ENCODE measurements at regions not wholly inside any gene's neighbourhood (a gene's known extent, or its start where the extent isn't known, plus 50 kb on each side); places are given as distances from the start of the nearest gene placed in this dataset.

- H3K27ac Mint-ChIP-seq: no peak overlapping the region
- ATAC-seq (no peak), DNase-seq (ENCODE audit: low spot score in 2 of 2) (no peak)
- peaks cover 11 to 20% of the 10 kb centered on the region in 2 donors for H3K9me3 Mint-ChIP-seq
- peaks cover 5 to 14% of the 10 kb centered on the region in 2 donors for H3K36me3 Mint-ChIP-seq
Observed at GRCh38 chr11:11115475-11115874, 237.6 kb downstream of the CSNK2A3 start.

GRCh38 chr11:11113626-11114025 lies 239.4 kb downstream of the CSNK2A3 start:
- DNase-seq (ENCODE audit: low spot score in 2 of 2): no peak

GRCh38 chr11:11108026-11108425 lies 245.0 kb downstream of the CSNK2A3 start:
- Mint-ChIP-seq H3K27ac (no peak overlapping the region), H3K9me3 (no peaks in the 10 kb centered on the region), H3K36me3 (no peaks in the 10 kb centered on the region)
- ATAC-seq: no peak
- no peak for DNase-seq (ENCODE audit: low spot score in 2 of 2)

More at GRCh38 chr11:11113626-11114025, 239.4 kb downstream of the CSNK2A3 start:
- Mint-ChIP-seq H3K36me3 (peaks cover 5 to 14% of the 10 kb centered on the region in 2 donors), H3K9me3 (peaks cover 11 to 20% of the 10 kb centered on the region in 2 donors), H3K27ac (no peak overlapping the region)
- no peak for ATAC-seq

GRCh38 chr11:11107076-11107723 lies 245.8 kb downstream of the CSNK2A3 start:
- ATAC-seq (no peak), DNase-seq (ENCODE audit: low spot score in 2 of 2) (no peak)
- Mint-ChIP-seq H3K27ac (no peak overlapping the region), H3K36me3 (no peaks in the 10 kb centered on the region), H3K9me3 (peaks cover 0 to 2% of the 10 kb centered on the region in 2 donors)

- no peak for DNase-seq (ENCODE audit: low spot score in 2 of 2)
- peaks cover 0 to 5% of the 10 kb centered on the region in 2 donors for H3K9me3 Mint-ChIP-seq
- H3K36me3 Mint-ChIP-seq: no peaks in the 10 kb centered on the region
- no peak overlapping the region for H3K27ac Mint-ChIP-seq
- no peak for ATAC-seq
Observed at GRCh38 chr11:11105361-11105760, 247.5 kb upstream of the ZBED5 start.

GRCh38 chr11:11095831-11096723 lies 238.2 kb upstream of the ZBED5 start:
- H3K36me3 Mint-ChIP-seq: peaks cover 10% of the 10 kb centered on the region in 2 donors
- H3K9me3 Mint-ChIP-seq: peaks cover 0 to 11% of the 10 kb centered on the region in 2 donors
- ATAC-seq (no peak), DNase-seq (ENCODE audit: low spot score in 2 of 2) (no peak)
- no peak overlapping the region for H3K27ac Mint-ChIP-seq

- ATAC-seq (no peak), DNase-seq (ENCODE audit: low spot score in 2 of 2) (no peak)
- Mint-ChIP-seq H3K36me3 (peaks cover 15 to 20% of the 10 kb centered on the region in 2 donors), H3K9me3 (peaks cover 0 to 15% of the 10 kb centered on the region in 2 donors), H3K27ac (no peak overlapping the region)
Observed at GRCh38 chr11:11090495-11090894, 232.6 kb upstream of the ZBED5 start.

- DNase-seq (ENCODE audit: low spot score in 2 of 2) (no peak), ATAC-seq (no peak)
- Mint-ChIP-seq H3K36me3 (peaks cover 15 to 20% of the 10 kb centered on the region in 2 donors), H3K9me3 (peaks cover 0 to 11% of the 10 kb centered on the region in 2 donors), H3K27ac (no peak overlapping the region)
Observed at GRCh38 chr11:11089805-11090204, 232.0 kb upstream of the ZBED5 start.

GRCh38 chr11:11086979-11087378 lies 229.1 kb upstream of the ZBED5 start:
- no peak for DNase-seq (ENCODE audit: low spot score in 2 of 2)
- Mint-ChIP-seq H3K36me3 (peaks cover 14 to 19% of the 10 kb centered on the region in 2 donors), H3K27ac (no peak overlapping the region), H3K9me3 (peaks cover 0 to 11% of the 10 kb centered on the region in 2 donors)
- ATAC-seq: no peak

- DNase-seq (ENCODE audit: low spot score in 2 of 2) (no peak), ATAC-seq (no peak)
- peaks cover 0 to 4% of the 10 kb centered on the region in 2 donors for H3K9me3 Mint-ChIP-seq
- no peak overlapping the region for H3K27ac Mint-ChIP-seq
- peaks cover 4 to 5% of the 10 kb centered on the region in 2 donors for H3K36me3 Mint-ChIP-seq
Observed at GRCh38 chr11:11085580-11085979, 227.7 kb upstream of the ZBED5 start.

- no peak for ATAC-seq
- no peak for DNase-seq (ENCODE audit: low spot score in 2 of 2)
- Mint-ChIP-seq H3K27ac (no peak overlapping the region), H3K9me3 (no peaks in the 10 kb centered on the region), H3K36me3 (peaks cover 0 to 2% of the 10 kb centered on the region in 2 donors)
Observed at GRCh38 chr11:11084337-11084736, 226.5 kb upstream of the ZBED5 start.

- Mint-ChIP-seq H3K9me3 (no peaks in the 10 kb centered on the region), H3K36me3 (no peaks in the 10 kb centered on the region), H3K27ac (no peak overlapping the region)
- DNase-seq (ENCODE audit: low spot score in 2 of 2) (no peak), ATAC-seq (no peak)
Observed at GRCh38 chr11:11083441-11083840, 225.6 kb upstream of the ZBED5 start.

GRCh38 chr11:11082646-11083045 lies 224.8 kb upstream of the ZBED5 start:
- Mint-ChIP-seq H3K27ac (no peak overlapping the region), H3K36me3 (no peaks in the 10 kb centered on the region), H3K9me3 (no peaks in the 10 kb centered on the region)
- ATAC-seq (no peak), DNase-seq (ENCODE audit: low spot score in 2 of 2) (no peak)

- no peaks in the 10 kb centered on the region for H3K9me3 Mint-ChIP-seq
- DNase-seq (ENCODE audit: low spot score in 2 of 2): no peak
- no peak for ATAC-seq
- H3K36me3 Mint-ChIP-seq: no peaks in the 10 kb centered on the region
- no peak overlapping the region for H3K27ac Mint-ChIP-seq
Observed at GRCh38 chr11:11081776-11082175, 223.9 kb upstream of the ZBED5 start.

DNA sequence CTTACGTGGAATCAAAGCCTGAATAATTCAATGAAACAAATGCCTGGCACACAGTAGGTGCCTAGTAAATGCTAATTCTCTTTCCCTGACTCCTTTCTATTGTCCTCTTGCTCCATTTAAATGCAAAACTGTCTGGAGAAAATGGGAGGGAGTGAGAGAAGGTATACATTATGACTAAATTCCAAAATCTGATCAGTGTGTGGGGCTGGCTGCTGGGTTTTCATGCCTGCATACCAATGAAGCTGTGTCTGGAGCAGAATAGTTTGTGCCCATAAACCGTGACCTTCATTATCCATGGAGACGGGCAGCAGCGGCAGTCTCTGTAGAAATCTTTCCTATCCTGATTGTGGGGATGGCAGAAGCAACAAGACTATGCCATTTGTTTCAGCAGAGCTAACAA lies 223.4 kb upstream of the ZBED5 start:
- DNase-seq (ENCODE audit: low spot score in 2 of 2) (no peak), ATAC-seq (no peak)
- Mint-ChIP-seq H3K27ac (no peak overlapping the region), H3K9me3 (no peaks in the 10 kb centered on the region), H3K36me3 (no peaks in the 10 kb centered on the region)

GRCh38 chr11:11078344-11079086 lies 220.7 kb upstream of the ZBED5 start:
- Mint-ChIP-seq H3K9me3 (no peaks in the 10 kb centered on the region), H3K36me3 (no peaks in the 10 kb centered on the region), H3K27ac (no peak overlapping the region)
- no peak for DNase-seq (ENCODE audit: low spot score in 2 of 2)
- no peak for ATAC-seq

DNA sequence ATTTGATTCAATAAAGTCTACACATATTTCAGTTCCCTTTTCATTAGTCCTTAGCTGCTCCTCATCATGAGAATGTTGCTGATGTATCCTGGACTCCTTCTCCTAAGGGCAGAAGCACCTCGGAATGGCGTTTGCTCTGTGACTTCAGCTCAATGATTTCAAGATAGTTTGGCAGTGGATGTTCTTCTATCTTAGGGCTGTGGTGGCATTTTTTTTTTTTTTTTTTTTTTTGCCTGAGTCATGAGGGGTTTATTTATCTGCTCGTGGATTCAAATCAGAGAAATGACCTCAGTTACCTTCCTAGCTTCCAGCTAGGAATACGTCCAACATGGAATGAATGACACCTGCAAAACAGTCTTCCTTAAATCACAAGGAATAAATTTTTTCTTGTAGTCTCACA lies 220.0 kb upstream of the ZBED5 start:
- H3K27ac Mint-ChIP-seq: no peak overlapping the region

More for the DNA sequence above, 220.0 kb upstream of the ZBED5 start:
- DNase-seq (ENCODE audit: low spot score in 2 of 2) (no peak), ATAC-seq (no peak)
- H3K9me3 Mint-ChIP-seq: no peaks in the 10 kb centered on the region
- H3K36me3 Mint-ChIP-seq: no peaks in the 10 kb centered on the region

All from activated naive CD4-positive, alpha-beta T cell treated with anti-CD3 and anti-CD28 coated beads, Interleukin-2, amount 50 U/mL, for 72 hours (primary cell).